Tibial nerve (tissue), 4 donors: ENCODE measurements at regions not wholly inside any gene's neighbourhood (a gene's known extent, or its start where the extent isn't known, plus 50 kb on each side); places are given as distances from the start of the nearest gene placed in this dataset.

ENCODE experiments used
- EP300 ChIP-seq, 2 donors: sonication (generic); formaldehyde crosslinking; IDR thresholded peaks; one replicate each; pipeline ENCODE4 v1.6.1; 2017; ENCODE audit warnings: antibody characterized with exemption in 2 of 2, mild to moderate bottlenecking in 1 of 2
- POLR2A ChIP-seq, 2 donors: fragments of 450-650 bp; IDR thresholded peaks; one replicate each; pipeline ENCODE4 v1.6.1; 2017; ENCODE audit warnings: antibody characterized with exemption in 2 of 2, mild to moderate bottlenecking in 2 of 2, moderate library complexity in 2 of 2
- TF ChIP-seq, protein P1 (sequence below), 5 experiments: fragments of 200-600 bp in 3 of 5; fragments of 450-650 bp in 2 of 5; sonication (generic) in 3 of 5; IDR thresholded peaks; one replicate each; pipeline ENCODE4 v1.5.1; 2016 to 2019; ENCODE audit warnings: antibody characterized with exemption in 5 of 5, mild to moderate bottlenecking in 3 of 5, moderate library complexity in 2 of 5

DNA sequence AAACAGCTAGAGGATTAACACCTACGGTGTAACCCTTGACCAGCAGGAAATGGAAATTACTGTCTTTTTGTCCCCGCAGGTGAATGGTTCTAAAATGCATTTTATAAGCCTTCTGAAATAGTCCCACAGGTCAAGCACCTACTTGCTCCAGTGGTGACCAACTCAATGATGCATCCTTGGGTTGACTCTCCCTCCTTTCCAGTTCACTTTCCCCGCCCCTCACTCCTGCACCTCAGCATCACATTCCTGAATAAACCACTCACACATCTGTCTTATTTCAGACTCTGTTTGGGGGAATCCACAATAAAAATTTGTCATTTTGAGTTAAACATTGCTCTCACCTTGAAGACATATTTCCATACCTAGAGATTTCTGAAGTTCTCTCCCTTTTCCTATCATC lies 446.0 kb upstream of the TNP1 start:
- TF ChIP-seq POLR2A (IDR thresholded peaks at IDR 0.05) (no peak), EP300 (IDR thresholded peaks at IDR 0.05) (no peak)
- TF ChIP-seq, protein P1, sequence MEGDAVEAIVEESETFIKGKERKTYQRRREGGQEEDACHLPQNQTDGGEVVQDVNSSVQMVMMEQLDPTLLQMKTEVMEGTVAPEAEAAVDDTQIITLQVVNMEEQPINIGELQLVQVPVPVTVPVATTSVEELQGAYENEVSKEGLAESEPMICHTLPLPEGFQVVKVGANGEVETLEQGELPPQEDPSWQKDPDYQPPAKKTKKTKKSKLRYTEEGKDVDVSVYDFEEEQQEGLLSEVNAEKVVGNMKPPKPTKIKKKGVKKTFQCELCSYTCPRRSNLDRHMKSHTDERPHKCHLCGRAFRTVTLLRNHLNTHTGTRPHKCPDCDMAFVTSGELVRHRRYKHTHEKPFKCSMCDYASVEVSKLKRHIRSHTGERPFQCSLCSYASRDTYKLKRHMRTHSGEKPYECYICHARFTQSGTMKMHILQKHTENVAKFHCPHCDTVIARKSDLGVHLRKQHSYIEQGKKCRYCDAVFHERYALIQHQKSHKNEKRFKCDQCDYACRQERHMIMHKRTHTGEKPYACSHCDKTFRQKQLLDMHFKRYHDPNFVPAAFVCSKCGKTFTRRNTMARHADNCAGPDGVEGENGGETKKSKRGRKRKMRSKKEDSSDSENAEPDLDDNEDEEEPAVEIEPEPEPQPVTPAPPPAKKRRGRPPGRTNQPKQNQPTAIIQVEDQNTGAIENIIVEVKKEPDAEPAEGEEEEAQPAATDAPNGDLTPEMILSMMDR (IDR thresholded peaks at IDR 0.05) = no peak
